ENCODE measurements at regions not wholly inside any gene's neighbourhood (a gene's known extent, or its start where the extent isn't known, plus 50 kb on each side); places are given as distances from the start of the nearest gene placed in this dataset.

DNA sequence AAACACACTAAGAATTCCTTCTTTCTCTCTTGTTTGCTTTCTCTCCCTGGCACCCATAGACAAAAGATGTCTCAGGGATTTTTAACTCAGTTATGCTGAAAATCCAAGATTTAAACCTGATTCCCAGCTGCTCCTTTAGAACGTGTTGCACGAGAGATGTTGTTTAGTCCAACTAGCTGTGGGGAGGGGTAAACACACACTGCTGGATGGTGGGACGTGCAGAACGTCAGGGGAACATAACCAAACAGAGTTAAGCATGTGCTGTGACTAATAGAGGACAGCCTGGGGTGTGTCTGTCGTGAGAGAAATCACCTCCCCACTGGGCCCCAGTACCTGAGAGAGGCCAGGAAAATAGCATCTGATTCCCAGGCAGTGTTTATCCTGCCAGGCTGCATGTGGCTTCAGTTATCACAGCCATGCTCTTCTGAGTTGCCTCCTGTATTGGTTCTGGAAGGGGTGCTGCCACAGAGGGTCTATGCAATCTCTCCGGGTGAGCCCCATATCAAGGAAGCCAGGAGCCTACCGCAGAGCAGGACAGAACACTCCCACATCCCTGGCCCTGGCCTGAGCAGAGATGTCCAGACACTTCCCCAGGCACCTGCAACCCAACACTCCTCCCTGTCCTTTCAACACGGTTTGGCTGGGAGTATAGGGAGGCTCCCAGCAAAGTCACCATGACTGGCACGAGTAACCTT lies 112.7 kb upstream of the EGLN3 start (continued):
- no peak for TF ChIP-seq NFIC (IDR thresholded peaks at IDR 0.05; ENCODE audit: low read length)
- TF ChIP-seq SUZ12 (IDR thresholded peaks at IDR 0.05; ENCODE audit: low read depth, low read length): no peak
- TF ChIP-seq IRX3 (CRISPR knock-in tag; IDR thresholded peaks at IDR 0.05; ENCODE audit: borderline replicate concordance, low read depth): no peak
- no peak for TF ChIP-seq ZNF563 (CRISPR knock-in tag; IDR thresholded peaks at IDR 0.05)
- TF ChIP-seq AGO2 (optimal IDR thresholded peaks at IDR 0.05; ENCODE audit: low read depth, low read length): no peak
- TF ChIP-seq FLYWCH1 (CRISPR knock-in tag; IDR thresholded peaks at IDR 0.05): no peak
- TF ChIP-seq, protein P1, sequence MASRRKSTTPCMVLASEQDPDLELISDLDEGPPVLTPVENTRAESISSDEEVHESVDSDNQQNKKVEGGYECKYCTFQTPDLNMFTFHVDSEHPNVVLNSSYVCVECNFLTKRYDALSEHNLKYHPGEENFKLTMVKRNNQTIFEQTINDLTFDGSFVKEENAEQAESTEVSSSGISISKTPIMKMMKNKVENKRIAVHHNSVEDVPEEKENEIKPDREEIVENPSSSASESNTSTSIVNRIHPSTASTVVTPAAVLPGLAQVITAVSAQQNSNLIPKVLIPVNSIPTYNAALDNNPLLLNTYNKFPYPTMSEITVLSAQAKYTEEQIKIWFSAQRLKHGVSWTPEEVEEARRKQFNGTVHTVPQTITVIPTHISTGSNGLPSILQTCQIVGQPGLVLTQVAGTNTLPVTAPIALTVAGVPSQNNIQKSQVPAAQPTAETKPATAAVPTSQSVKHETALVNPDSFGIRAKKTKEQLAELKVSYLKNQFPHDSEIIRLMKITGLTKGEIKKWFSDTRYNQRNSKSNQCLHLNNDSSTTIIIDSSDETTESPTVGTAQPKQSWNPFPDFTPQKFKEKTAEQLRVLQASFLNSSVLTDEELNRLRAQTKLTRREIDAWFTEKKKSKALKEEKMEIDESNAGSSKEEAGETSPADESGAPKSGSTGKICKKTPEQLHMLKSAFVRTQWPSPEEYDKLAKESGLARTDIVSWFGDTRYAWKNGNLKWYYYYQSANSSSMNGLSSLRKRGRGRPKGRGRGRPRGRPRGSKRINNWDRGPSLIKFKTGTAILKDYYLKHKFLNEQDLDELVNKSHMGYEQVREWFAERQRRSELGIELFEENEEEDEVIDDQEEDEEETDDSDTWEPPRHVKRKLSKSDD (CRISPR knock-in tag; IDR thresholded peaks at IDR 0.05; ENCODE audit: low read depth): no peak
- no peak for TF ChIP-seq ZNF75D (CRISPR knock-in tag; IDR thresholded peaks at IDR 0.05; ENCODE audit: borderline replicate concordance)
- no peak for TF ChIP-seq ZNF30 (CRISPR knock-in tag; IDR thresholded peaks at IDR 0.05)
- no peak for TF ChIP-seq USF2 (IDR thresholded peaks at IDR 0.05; ENCODE audit: low read depth, low read length)
- no peak for TF ChIP-seq USF2 (CRISPR knock-in tag; IDR thresholded peaks at IDR 0.05; ENCODE audit: borderline replicate concordance)
- TF ChIP-seq ZNF614 (CRISPR knock-in tag; IDR thresholded peaks at IDR 0.05; ENCODE audit: borderline replicate concordance): peak; percentile 75; the same call in 1 of the 2 replicates
- no peak for TF ChIP-seq BRD4 (CRISPR knock-in tag; IDR thresholded peaks at IDR 0.05)
- TF ChIP-seq IRF2 (CRISPR knock-in tag; IDR thresholded peaks at IDR 0.05): peak; percentile 76; the same call in 1 of the 2 replicates
- no peak for TF ChIP-seq ZNF609 (CRISPR knock-in tag; IDR thresholded peaks at IDR 0.05; ENCODE audit: borderline replicate concordance)
- peak; percentile 74 for TF ChIP-seq ATF1 (CRISPR knock-in tag; IDR thresholded peaks at IDR 0.05)
- TF ChIP-seq KDM5B (CRISPR knock-in tag; IDR thresholded peaks at IDR 0.05; ENCODE audit: borderline replicate concordance): peak; percentile 71; the same call in 1 of the 2 replicates

All from HepG2 (cell line).